Bronchial epithelial cell (primary cell): ENCODE measurements at regions not wholly inside any gene's neighbourhood (a gene's known extent, or its start where the extent isn't known, plus 50 kb on each side); places are given as distances from the start of the nearest gene placed in this dataset.

ENCODE experiments used
- DNase-seq: peaks from one replicate; pipeline ENCODE4 v3.0.0-alpha.2; 2010; ENCODE audit warnings: low read depth
- FAIRE-seq: peaks from 2 replicates; lab custom pipeline; 2011; peaks lifted over from hg19 to GRCh38; lab: Jason Lieb, UNC
- H3K27me3 ChIP-seq: 2 replicates; pipeline ENCODE4 v1.5.1; 2011; ENCODE audit warnings: low read length; ENCODE audit not compliant: control insufficient read depth, insufficient read depth
- H3K36me3 ChIP-seq: 2 replicates; pipeline ENCODE4 v1.5.1; 2011; ENCODE audit warnings: low read length; ENCODE audit not compliant: control insufficient read depth, insufficient read depth
- H3K4me3 ChIP-seq: 2 replicates; pipeline ENCODE4 v1.5.1; 2011; ENCODE audit warnings: mild to moderate bottlenecking, low read depth, low read length, control low read depth
- TF ChIP-seq, protein P1 (sequence below): IDR thresholded peaks from 2 replicates; pipeline ENCODE4 v1.5.1; 2011; ENCODE audit warnings: mild to moderate bottlenecking, moderate library complexity, low read length, control low read depth, inconsistent platforms; ENCODE audit not compliant: insufficient read depth, severe bottlenecking

DNA sequence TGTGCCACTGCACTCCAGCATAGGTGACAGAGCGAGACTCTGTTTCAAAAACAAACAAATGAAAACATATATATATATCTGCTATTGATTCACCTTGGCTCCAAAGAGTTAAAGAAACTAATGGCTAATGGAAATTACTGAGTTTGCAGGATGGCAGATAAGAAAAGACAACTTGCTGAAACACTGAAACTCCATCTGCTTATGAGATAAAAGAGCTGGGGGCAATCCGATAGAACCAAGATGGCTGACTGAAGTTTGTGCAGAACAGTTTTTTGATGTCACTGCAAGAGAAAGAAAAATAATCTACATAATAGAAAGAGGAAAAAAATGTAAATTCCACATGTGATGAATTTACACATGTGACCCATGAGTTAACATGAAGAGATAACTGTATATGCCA, 88.2 kb downstream of the LRATD1 start:
- DNase-seq (no peak), FAIRE-seq (no peak)
- TF ChIP-seq, protein P1, sequence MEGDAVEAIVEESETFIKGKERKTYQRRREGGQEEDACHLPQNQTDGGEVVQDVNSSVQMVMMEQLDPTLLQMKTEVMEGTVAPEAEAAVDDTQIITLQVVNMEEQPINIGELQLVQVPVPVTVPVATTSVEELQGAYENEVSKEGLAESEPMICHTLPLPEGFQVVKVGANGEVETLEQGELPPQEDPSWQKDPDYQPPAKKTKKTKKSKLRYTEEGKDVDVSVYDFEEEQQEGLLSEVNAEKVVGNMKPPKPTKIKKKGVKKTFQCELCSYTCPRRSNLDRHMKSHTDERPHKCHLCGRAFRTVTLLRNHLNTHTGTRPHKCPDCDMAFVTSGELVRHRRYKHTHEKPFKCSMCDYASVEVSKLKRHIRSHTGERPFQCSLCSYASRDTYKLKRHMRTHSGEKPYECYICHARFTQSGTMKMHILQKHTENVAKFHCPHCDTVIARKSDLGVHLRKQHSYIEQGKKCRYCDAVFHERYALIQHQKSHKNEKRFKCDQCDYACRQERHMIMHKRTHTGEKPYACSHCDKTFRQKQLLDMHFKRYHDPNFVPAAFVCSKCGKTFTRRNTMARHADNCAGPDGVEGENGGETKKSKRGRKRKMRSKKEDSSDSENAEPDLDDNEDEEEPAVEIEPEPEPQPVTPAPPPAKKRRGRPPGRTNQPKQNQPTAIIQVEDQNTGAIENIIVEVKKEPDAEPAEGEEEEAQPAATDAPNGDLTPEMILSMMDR, result no peak
- H3K4me3 ChIP-seq, result no peak overlapping the region
- no peaks in the 10 kb centered on the region for H3K36me3 ChIP-seq
- no peaks in the 10 kb centered on the region for H3K27me3 ChIP-seq

DNA sequence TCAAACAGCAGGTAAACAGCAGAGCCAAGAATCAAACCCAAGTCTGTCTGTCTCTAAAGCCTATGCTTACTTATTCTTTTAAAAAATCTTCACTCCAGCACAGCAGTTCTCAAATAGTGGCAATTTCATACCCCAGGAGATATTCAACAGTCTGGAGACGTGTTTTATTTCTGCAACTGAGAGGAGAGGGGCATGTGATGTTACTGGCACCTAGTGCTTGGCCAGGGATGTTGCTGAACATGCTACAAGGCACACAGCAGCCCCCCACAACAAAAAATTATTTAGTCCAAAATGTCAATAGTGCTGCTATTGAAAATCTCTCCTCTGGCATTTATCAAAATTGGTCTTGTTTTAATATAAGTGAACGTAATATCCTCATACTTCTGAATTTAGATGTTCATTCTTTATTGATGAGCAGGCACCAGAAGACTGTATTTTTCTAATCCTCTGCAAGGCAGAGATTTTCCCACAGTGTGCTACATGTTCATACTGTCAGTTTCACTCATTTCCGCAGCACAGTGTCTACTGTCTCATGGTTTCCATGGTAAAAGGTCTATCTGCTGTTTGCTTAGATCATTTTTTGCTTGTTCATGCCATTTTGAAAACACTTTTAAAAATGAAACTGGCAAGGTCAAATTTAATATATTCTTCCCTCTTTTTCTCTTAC, 90.5 kb downstream of the LRATD1 start:
- TF ChIP-seq, protein P1, result no peak
- Histone ChIP-seq H3K4me3 (no peak overlapping the region), H3K36me3 (no peaks in the 10 kb centered on the region), H3K27me3 (no peaks in the 10 kb centered on the region)
- DNase-seq (no peak), FAIRE-seq (no peak)

DNA sequence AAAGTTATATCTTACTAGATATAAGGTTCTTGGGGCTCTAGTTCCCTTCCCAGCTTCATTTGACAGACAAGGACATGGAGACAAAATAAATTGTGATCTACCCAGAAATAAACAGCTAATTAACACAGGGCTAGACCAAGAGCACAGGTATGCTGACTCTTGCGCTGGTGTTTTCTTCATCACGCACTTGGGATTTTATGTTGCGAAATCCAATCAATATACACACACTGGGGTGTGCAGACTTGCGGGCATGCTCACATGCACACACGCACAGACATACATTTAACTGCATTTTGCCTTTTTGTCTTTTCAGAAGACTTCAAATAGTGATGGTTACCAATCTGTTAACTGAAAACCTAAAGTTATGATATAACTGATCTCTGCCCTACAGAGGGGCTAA, 91.2 kb downstream of the LRATD1 start:
- DNase-seq (no peak), FAIRE-seq (no peak)
- Histone ChIP-seq H3K27me3 (no peaks in the 10 kb centered on the region), H3K4me3 (no peak overlapping the region), H3K36me3 (no peaks in the 10 kb centered on the region)
- TF ChIP-seq, protein P1, result no peak

DNA sequence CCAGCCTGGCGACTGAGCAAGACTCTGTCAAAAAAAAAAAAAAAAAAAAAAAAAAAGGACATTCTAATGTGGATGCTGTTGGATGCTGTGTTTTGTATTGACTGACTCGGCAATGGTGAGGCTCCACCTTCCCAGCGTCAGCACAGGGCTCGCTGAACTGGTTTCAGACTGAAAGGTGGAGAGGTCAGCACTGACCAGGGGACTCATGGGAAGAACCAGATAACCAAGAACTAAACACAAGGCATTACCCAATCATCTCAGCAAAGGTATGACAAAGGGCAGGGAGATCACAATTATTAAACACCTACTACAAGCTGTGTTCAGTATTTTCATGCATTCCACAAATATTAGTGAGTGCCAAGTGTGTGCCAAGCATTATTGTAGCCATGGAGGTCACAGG, 103.2 kb downstream of the LRATD1 start:
- TF ChIP-seq, protein P1, result no peak
- Histone ChIP-seq H3K36me3 (no peaks in the 10 kb centered on the region), H3K27me3 (no peaks in the 10 kb centered on the region), H3K4me3 (no peak overlapping the region)
- FAIRE-seq (no peak), DNase-seq (no peak)

DNA sequence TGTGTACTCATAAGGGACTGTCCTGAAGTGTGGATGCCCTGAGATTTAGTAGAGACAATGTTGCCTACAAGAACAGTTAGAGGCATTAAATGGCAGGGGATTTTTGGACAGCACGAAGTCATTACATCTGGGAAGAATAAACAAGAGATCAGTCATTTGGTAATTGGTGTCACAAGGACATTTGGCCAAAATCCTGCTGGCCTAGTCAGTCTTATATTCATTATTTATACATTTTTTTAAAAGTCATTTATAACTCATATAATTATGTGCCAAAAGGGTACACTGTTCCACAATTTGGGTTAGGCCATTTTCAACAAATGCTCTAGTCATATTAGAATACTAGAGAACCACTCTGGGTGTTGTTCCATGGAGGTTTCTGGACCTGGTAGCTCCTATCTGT, 104.7 kb downstream of the LRATD1 start:
- DNase-seq, result no peak
- Histone ChIP-seq H3K4me3 (no peak overlapping the region), H3K36me3 (no peaks in the 10 kb centered on the region), H3K27me3 (no peaks in the 10 kb centered on the region)
- TF ChIP-seq, protein P1, result no peak
- no peak for FAIRE-seq

DNA sequence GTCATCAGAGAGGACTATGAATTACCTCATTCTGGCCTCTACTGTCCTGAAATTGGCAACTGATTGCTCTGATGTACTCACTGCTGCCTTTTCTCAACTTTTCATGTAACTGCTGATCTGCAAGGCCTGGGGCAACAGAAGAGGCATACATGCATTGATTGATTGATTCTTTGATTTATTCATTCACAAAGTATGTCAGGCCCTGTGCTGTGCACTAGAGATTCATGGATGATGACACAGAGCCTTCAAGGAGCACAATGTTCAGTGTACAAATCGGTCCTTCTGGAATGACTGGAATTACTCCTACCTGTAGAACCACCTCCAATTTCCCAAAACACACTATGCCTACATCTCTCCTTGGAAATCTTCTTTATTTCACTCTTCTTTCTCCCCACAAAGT, 111.3 kb downstream of the LRATD1 start:
- DNase-seq (peak; percentile 47), FAIRE-seq (no peak)
- H3K36me3 ChIP-seq, result no peaks in the 10 kb centered on the region
- no peak overlapping the region for H3K4me3 ChIP-seq
- TF ChIP-seq, protein P1, result no peak
- no peaks in the 10 kb centered on the region for H3K27me3 ChIP-seq
